T-helper 17 cell (primary cell): ENCODE measurements at regions not wholly inside any gene's neighbourhood (a gene's known extent, or its start where the extent isn't known, plus 50 kb on each side); places are given as distances from the start of the nearest gene placed in this dataset.

Experiments used
- ATAC-seq: fragments of 150-1000 bp; cut with Tn5 transposase; 2 replicates; pipeline ENCODE4 v1.10.0; 2021; ENCODE audit warnings: mild to moderate bottlenecking, moderate library complexity
- DNase-seq, 3 donors: peaks; one replicate each; pipeline versions ENCODE4 v3.0.0 to v3.0.0-alpha.2; 2020 to 2021
- H3K9me3 ChIP-seq: one replicate; pipeline ENCODE4 v1.7.0; 2013; ENCODE audit warnings: low read length, mild to moderate bottlenecking; ENCODE audit not compliant: control insufficient read depth, poor library complexity, severe bottlenecking
- H3K27ac Mint-ChIP-seq: one replicate; pipeline ENCODE4 v1.8.0; 2022; ENCODE audit warnings: mild to moderate bottlenecking, moderate library complexity, mixed read lengths
- H3K27me3 Mint-ChIP-seq: one replicate; pipeline ENCODE4 v1.8.0; 2022; ENCODE audit warnings: mixed read lengths
- H3K36me3 Mint-ChIP-seq: one replicate; pipeline ENCODE4 v1.8.0; 2022; ENCODE audit warnings: low read depth, mixed read lengths
- H3K4me1 Mint-ChIP-seq: one replicate; pipeline ENCODE4 v1.8.0; 2022; ENCODE audit warnings: mild to moderate bottlenecking, mixed read lengths
- H3K4me3 Mint-ChIP-seq: one replicate; pipeline ENCODE4 v1.8.0; 2022; ENCODE audit warnings: mild to moderate bottlenecking, moderate library complexity, mixed read lengths

GRCh38 chr22:49643466-49643865 lies 184.2 kb downstream of the BRD1 start:
- peaks cover 4% of the 10 kb centered on the region for H3K36me3 Mint-ChIP-seq
- no peaks in the 10 kb centered on the region for H3K27me3 Mint-ChIP-seq
- no peak for DNase-seq

GRCh38 chr22:49642741-49643140 lies 184.9 kb downstream of the BRD1 start:
- peaks cover 4% of the 10 kb centered on the region for H3K36me3 Mint-ChIP-seq
- H3K9me3 ChIP-seq = no peaks in the 10 kb centered on the region
- ATAC-seq (no peak), DNase-seq (no peak)
- H3K27ac Mint-ChIP-seq = no peak overlapping the region
- H3K4me1 Mint-ChIP-seq = peaks cover 18% of the 10 kb centered on the region
- H3K27me3 Mint-ChIP-seq = no peaks in the 10 kb centered on the region
- no peak overlapping the region for H3K4me3 Mint-ChIP-seq

More at GRCh38 chr22:49643466-49643865, 184.2 kb downstream of the BRD1 start:
- Mint-ChIP-seq H3K27ac (no peak overlapping the region), H3K4me3 (no peak overlapping the region), H3K4me1 (peaks cover 18% of the 10 kb centered on the region)
- H3K9me3 ChIP-seq = no peaks in the 10 kb centered on the region
- no peak for ATAC-seq

GRCh38 chr22:49642331-49642730 lies 185.3 kb downstream of the BRD1 start:
- ATAC-seq (no peak), DNase-seq (no peak)
- Mint-ChIP-seq H3K27me3 (no peaks in the 10 kb centered on the region), H3K27ac (no peak overlapping the region), H3K4me1 (peaks cover 20% of the 10 kb centered on the region), H3K4me3 (no peak overlapping the region), H3K36me3 (peaks cover 4% of the 10 kb centered on the region)
- no peaks in the 10 kb centered on the region for H3K9me3 ChIP-seq

- Mint-ChIP-seq H3K4me1 (peaks cover 16% of the 10 kb centered on the region), H3K36me3 (peaks cover 4% of the 10 kb centered on the region), H3K27ac (peak overlapping the region; percentile 24), H3K4me3 (no peak overlapping the region), H3K27me3 (no peaks in the 10 kb centered on the region)
- no peak for ATAC-seq
- no peak for DNase-seq
- no peaks in the 10 kb centered on the region for H3K9me3 ChIP-seq
Measured at GRCh38 chr22:49641770-49642313, 185.8 kb downstream of the BRD1 start.

- no peak for DNase-seq
- ATAC-seq = no peak
- peak overlapping the region; percentile 24 for H3K27ac Mint-ChIP-seq
- H3K4me1 Mint-ChIP-seq = peaks cover 14% of the 10 kb centered on the region
- H3K9me3 ChIP-seq = no peaks in the 10 kb centered on the region
- peaks cover 4% of the 10 kb centered on the region for H3K36me3 Mint-ChIP-seq
- no peaks in the 10 kb centered on the region for H3K27me3 Mint-ChIP-seq
- no peak overlapping the region for H3K4me3 Mint-ChIP-seq
Measured at GRCh38 chr22:49640366-49641095, 187.1 kb downstream of the BRD1 start.

GRCh38 chr22:49639956-49640355 lies 187.7 kb downstream of the BRD1 start:
- Mint-ChIP-seq H3K4me3 (no peak overlapping the region), H3K36me3 (no peaks in the 10 kb centered on the region), H3K27me3 (no peaks in the 10 kb centered on the region), H3K4me1 (peaks cover 14% of the 10 kb centered on the region), H3K27ac (no peak overlapping the region)
- H3K9me3 ChIP-seq = no peaks in the 10 kb centered on the region
- no peak for DNase-seq
- no peak for ATAC-seq

GRCh38 chr22:49638788-49639187 lies 188.9 kb downstream of the BRD1 start:
- no peak for DNase-seq
- Mint-ChIP-seq H3K4me1 (peaks cover 12% of the 10 kb centered on the region), H3K4me3 (no peak overlapping the region), H3K36me3 (no peaks in the 10 kb centered on the region), H3K27ac (no peak overlapping the region), H3K27me3 (no peaks in the 10 kb centered on the region)
- no peaks in the 10 kb centered on the region for H3K9me3 ChIP-seq
- no peak for ATAC-seq

GRCh38 chr22:49638001-49638400 lies 189.7 kb downstream of the BRD1 start:
- Mint-ChIP-seq H3K4me1 (peaks cover 12% of the 10 kb centered on the region), H3K4me3 (no peak overlapping the region), H3K27ac (no peak overlapping the region), H3K36me3 (no peaks in the 10 kb centered on the region), H3K27me3 (no peaks in the 10 kb centered on the region)
- no peak for DNase-seq
- no peaks in the 10 kb centered on the region for H3K9me3 ChIP-seq
- no peak for ATAC-seq

GRCh38 chr22:49637255-49637760 lies 190.4 kb downstream of the BRD1 start:
- Mint-ChIP-seq H3K36me3 (no peaks in the 10 kb centered on the region), H3K4me3 (no peak overlapping the region), H3K27ac (no peak overlapping the region), H3K27me3 (no peaks in the 10 kb centered on the region), H3K4me1 (peaks cover 12% of the 10 kb centered on the region)
- no peaks in the 10 kb centered on the region for H3K9me3 ChIP-seq
- no peak for DNase-seq
- ATAC-seq = no peak

GRCh38 chr22:49636649-49637048 lies 191.0 kb downstream of the BRD1 start:
- no peak overlapping the region for H3K4me3 Mint-ChIP-seq

GRCh38 chr22:49636214-49636613 lies 191.5 kb downstream of the BRD1 start:
- Mint-ChIP-seq H3K4me1 (peaks cover 8% of the 10 kb centered on the region), H3K27me3 (no peaks in the 10 kb centered on the region), H3K4me3 (no peak overlapping the region), H3K27ac (no peak overlapping the region), H3K36me3 (no peaks in the 10 kb centered on the region)
- DNase-seq (no peak), ATAC-seq (no peak)
- H3K9me3 ChIP-seq = no peaks in the 10 kb centered on the region

More at GRCh38 chr22:49636649-49637048, 191.0 kb downstream of the BRD1 start:
- ATAC-seq = no peak
- Mint-ChIP-seq H3K4me1 (peaks cover 12% of the 10 kb centered on the region), H3K27ac (no peak overlapping the region), H3K27me3 (no peaks in the 10 kb centered on the region), H3K36me3 (no peaks in the 10 kb centered on the region)
- H3K9me3 ChIP-seq = no peaks in the 10 kb centered on the region
- no peak for DNase-seq

GRCh38 chr22:49634006-49634772 lies 193.5 kb downstream of the BRD1 start:
- H3K27ac Mint-ChIP-seq = no peak overlapping the region
- no peak for ATAC-seq

GRCh38 chr22:49633010-49633324 lies 194.7 kb downstream of the BRD1 start:
- no peak for ATAC-seq
- no peaks in the 10 kb centered on the region for H3K9me3 ChIP-seq
- no peak overlapping the region for H3K27ac Mint-ChIP-seq
- H3K4me1 Mint-ChIP-seq = peaks cover 7% of the 10 kb centered on the region
- no peak overlapping the region for H3K4me3 Mint-ChIP-seq
- H3K27me3 Mint-ChIP-seq = no peaks in the 10 kb centered on the region
- no peaks in the 10 kb centered on the region for H3K36me3 Mint-ChIP-seq
- no peak for DNase-seq

More at GRCh38 chr22:49634006-49634772, 193.5 kb downstream of the BRD1 start:
- no peak for DNase-seq
- Mint-ChIP-seq H3K36me3 (no peaks in the 10 kb centered on the region), H3K27me3 (no peaks in the 10 kb centered on the region), H3K4me3 (no peak overlapping the region), H3K4me1 (peaks cover 6% of the 10 kb centered on the region)
- H3K9me3 ChIP-seq = no peaks in the 10 kb centered on the region
